ENCODE measurements at regions not wholly inside any gene's neighbourhood (a gene's known extent, or its start where the extent isn't known, plus 50 kb on each side); places are given as distances from the start of the nearest gene placed in this dataset.
"Not testable (repeated sequence)": the region's sequence is repeated elsewhere in the genome, so short reads cannot be mapped to it uniquely, and the experiment has no call there.

GRCh38 chr9:41279033-41279432 is 89.9 kb upstream of the ZNG1F start:
- TF ChIP-seq POLR2A (IDR thresholded peaks at IDR 0.05; ENCODE audit: low read depth, low read length); MAX (IDR thresholded peaks at IDR 0.05; ENCODE audit: insufficient read depth, insufficient read length); POLR2AphosphoS5 (IDR thresholded peaks at IDR 0.05; ENCODE audit: insufficient read depth, low read depth, low read length); EZH2 (IDR thresholded peaks at IDR 0.05; ENCODE audit: borderline replicate concordance, low read depth, low read length, severe bottlenecking); JUN (IDR thresholded peaks at IDR 0.05; ENCODE audit: borderline replicate concordance, insufficient read depth, insufficient read length, low read depth); FOS (IDR thresholded peaks at IDR 0.05; ENCODE audit: borderline replicate concordance, insufficient read depth, low read length); MYC (IDR thresholded peaks at IDR 0.05; ENCODE audit: low read depth, low read length): not testable (repeated sequence)
- TF ChIP-seq, protein P1, sequence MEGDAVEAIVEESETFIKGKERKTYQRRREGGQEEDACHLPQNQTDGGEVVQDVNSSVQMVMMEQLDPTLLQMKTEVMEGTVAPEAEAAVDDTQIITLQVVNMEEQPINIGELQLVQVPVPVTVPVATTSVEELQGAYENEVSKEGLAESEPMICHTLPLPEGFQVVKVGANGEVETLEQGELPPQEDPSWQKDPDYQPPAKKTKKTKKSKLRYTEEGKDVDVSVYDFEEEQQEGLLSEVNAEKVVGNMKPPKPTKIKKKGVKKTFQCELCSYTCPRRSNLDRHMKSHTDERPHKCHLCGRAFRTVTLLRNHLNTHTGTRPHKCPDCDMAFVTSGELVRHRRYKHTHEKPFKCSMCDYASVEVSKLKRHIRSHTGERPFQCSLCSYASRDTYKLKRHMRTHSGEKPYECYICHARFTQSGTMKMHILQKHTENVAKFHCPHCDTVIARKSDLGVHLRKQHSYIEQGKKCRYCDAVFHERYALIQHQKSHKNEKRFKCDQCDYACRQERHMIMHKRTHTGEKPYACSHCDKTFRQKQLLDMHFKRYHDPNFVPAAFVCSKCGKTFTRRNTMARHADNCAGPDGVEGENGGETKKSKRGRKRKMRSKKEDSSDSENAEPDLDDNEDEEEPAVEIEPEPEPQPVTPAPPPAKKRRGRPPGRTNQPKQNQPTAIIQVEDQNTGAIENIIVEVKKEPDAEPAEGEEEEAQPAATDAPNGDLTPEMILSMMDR (IDR thresholded peaks at IDR 0.05; ENCODE audit: extremely low read depth in 1 of 2, insufficient read depth in 1 of 2, low read depth in 1 of 2, low read length in 2 of 2): not testable (repeated sequence)
